ENCODE measurements at regions not wholly inside any gene's neighbourhood (a gene's known extent, or its start where the extent isn't known, plus 50 kb on each side); places are given as distances from the start of the nearest gene placed in this dataset.

GRCh38 chr6:85066266-85066665 is 301.9 kb upstream of the TBX18 start:
- Histone ChIP-seq H3K9ac (ENCODE audit: extremely low read depth, insufficient read length, low read length) (no peak overlapping the region), H2BK5ac (ENCODE audit: insufficient read length, low read length) (no peak overlapping the region), H3K9me3 (ENCODE audit: control insufficient read depth, low read depth, low read length) (no peaks in the 10 kb centered on the region), H3K56ac (ENCODE audit: insufficient read length, low read depth, low read length) (no peak overlapping the region), H4K20me1 (ENCODE audit: control insufficient read depth, insufficient read depth, insufficient read length) (no peaks in the 10 kb centered on the region), H3K79me2 (ENCODE audit: insufficient read depth, low read length) (no peaks in the 10 kb centered on the region), H3K14ac (ENCODE audit: insufficient read depth, low read length) (no peak overlapping the region), H4K8ac (replicated peaks; ENCODE audit: insufficient read length, low read depth, low read length) (no peak overlapping the region), H2AK5ac (ENCODE audit: insufficient read length, low read length) (no peak overlapping the region), H3T11ph (ENCODE audit: low read length) (no peak overlapping the region), H4K91ac (ENCODE audit: insufficient read length, low read depth, low read length) (no peak overlapping the region), H3K79me1 (ENCODE audit: insufficient read depth, low read depth, low read length, poor library complexity, severe bottlenecking) (no peaks in the 10 kb centered on the region), H3K27ac (ENCODE audit: insufficient read length, low read depth, low read length) (no peak overlapping the region), H2BK120ac (ENCODE audit: low read depth, low read length, poor library complexity, severe bottlenecking) (no peak overlapping the region), H3K27me3 (ENCODE audit: insufficient read depth, low read length) (no peaks in the 10 kb centered on the region), H4K5ac (ENCODE audit: insufficient read length, low read depth, low read length) (no peak overlapping the region), H3K4me2 (ENCODE audit: insufficient read depth, insufficient read length, low read length) (no peak overlapping the region), H3K4me1 (ENCODE audit: insufficient read depth, low read length) (no peaks in the 10 kb centered on the region), H2BK12ac (ENCODE audit: insufficient read length, low read depth, low read length) (no peak overlapping the region), H3K23ac (ENCODE audit: insufficient read length, low read depth, low read length) (no peak overlapping the region), H2BK15ac (ENCODE audit: low read depth, low read length) (no peak overlapping the region), H2AFZ (ENCODE audit: low read length) (no peak overlapping the region), H3K23me2 (ENCODE audit: insufficient read length, low read depth, low read length, poor library complexity, severe bottlenecking) (no peaks in the 10 kb centered on the region), H2BK20ac (ENCODE audit: low read depth, low read length, poor library complexity, severe bottlenecking) (no peak overlapping the region), H3K4ac (ENCODE audit: low read depth, low read length) (no peak overlapping the region), H3K18ac (ENCODE audit: insufficient read length, low read depth, low read length) (no peak overlapping the region)
- DNase-seq, result no peak
- Mint-ChIP-seq H3K4me3 (no peak overlapping the region), H3K27me3 (ENCODE audit: low read depth) (no peaks in the 10 kb centered on the region), H3K36me3 (ENCODE audit: insufficient read depth in 1 of 3, low read depth in 3 of 3) (no peaks in the 10 kb centered on the region), H3K9me3 (no peaks in the 10 kb centered on the region; a peak in 2 of 5 replicates), H3K27ac (no peak overlapping the region), H3K4me1 (peaks cover 7% of the 10 kb centered on the region in 2 experiments)
- TF ChIP-seq, protein P1, sequence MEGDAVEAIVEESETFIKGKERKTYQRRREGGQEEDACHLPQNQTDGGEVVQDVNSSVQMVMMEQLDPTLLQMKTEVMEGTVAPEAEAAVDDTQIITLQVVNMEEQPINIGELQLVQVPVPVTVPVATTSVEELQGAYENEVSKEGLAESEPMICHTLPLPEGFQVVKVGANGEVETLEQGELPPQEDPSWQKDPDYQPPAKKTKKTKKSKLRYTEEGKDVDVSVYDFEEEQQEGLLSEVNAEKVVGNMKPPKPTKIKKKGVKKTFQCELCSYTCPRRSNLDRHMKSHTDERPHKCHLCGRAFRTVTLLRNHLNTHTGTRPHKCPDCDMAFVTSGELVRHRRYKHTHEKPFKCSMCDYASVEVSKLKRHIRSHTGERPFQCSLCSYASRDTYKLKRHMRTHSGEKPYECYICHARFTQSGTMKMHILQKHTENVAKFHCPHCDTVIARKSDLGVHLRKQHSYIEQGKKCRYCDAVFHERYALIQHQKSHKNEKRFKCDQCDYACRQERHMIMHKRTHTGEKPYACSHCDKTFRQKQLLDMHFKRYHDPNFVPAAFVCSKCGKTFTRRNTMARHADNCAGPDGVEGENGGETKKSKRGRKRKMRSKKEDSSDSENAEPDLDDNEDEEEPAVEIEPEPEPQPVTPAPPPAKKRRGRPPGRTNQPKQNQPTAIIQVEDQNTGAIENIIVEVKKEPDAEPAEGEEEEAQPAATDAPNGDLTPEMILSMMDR (conservative IDR thresholded peaks at IDR 0.05), result no peak
- WGBS (ENCODE audit: extremely low coverage, insufficient read length, low lambda C conversion rate), result no CpG with 5 or more reads among the region's 5 CpGs

All from H9 (cell line).